ENCODE measurements at regions not wholly inside any gene's neighbourhood (a gene's known extent, or its start where the extent isn't known, plus 50 kb on each side); places are given as distances from the start of the nearest gene placed in this dataset.
A peak's percentile ranks its signal among the peaks of the same experiment; 100 is the strongest.

- peaks cover 3% of the 10 kb centered on the region for H3K9me3 ChIP-seq (ENCODE audit: severe bottlenecking)
- DNase-seq, result no peak
- no peak for TF ChIP-seq CTCF (IDR thresholded peaks at IDR 0.05; ENCODE audit: low read depth, low read length)
- H3K36me3 ChIP-seq, result no peaks in the 10 kb centered on the region
- H3K27ac ChIP-seq, result no peak overlapping the region
- no peak overlapping the region for H3K4me3 ChIP-seq (ENCODE audit: low read depth, low read length)
- H3K27me3 ChIP-seq (ENCODE audit: insufficient read depth, low read depth, severe bottlenecking), result no peaks in the 10 kb centered on the region
Observed at GRCh38 chr13:103349211-103349980, 283.2 kb upstream of the SLC10A2 start.

- no peak overlapping the region for H3K27ac ChIP-seq
- no peak for TF ChIP-seq CTCF (IDR thresholded peaks at IDR 0.05; ENCODE audit: low read depth, low read length)
- H3K36me3 ChIP-seq, result no peaks in the 10 kb centered on the region
- H3K4me3 ChIP-seq (ENCODE audit: low read depth, low read length), result no peak overlapping the region
- H3K9me3 ChIP-seq (ENCODE audit: severe bottlenecking), result no peaks in the 10 kb centered on the region
- DNase-seq, result no peak
- no peaks in the 10 kb centered on the region for H3K27me3 ChIP-seq (ENCODE audit: insufficient read depth, low read depth, severe bottlenecking)
Observed at GRCh38 chr13:103335241-103335640, 269.0 kb upstream of the SLC10A2 start.

- no peak for DNase-seq
- Histone ChIP-seq H3K9me3 (ENCODE audit: severe bottlenecking) (no peaks in the 10 kb centered on the region), H3K27ac (no peak overlapping the region), H3K4me3 (ENCODE audit: low read depth, low read length) (no peak overlapping the region), H3K36me3 (no peaks in the 10 kb centered on the region), H3K27me3 (ENCODE audit: insufficient read depth, low read depth, severe bottlenecking) (no peaks in the 10 kb centered on the region)
- no peak for TF ChIP-seq CTCF (IDR thresholded peaks at IDR 0.05; ENCODE audit: low read depth, low read length)
Observed at GRCh38 chr13:103331924-103332323, 265.7 kb upstream of the SLC10A2 start.

- peak; percentile 21 for DNase-seq
- Histone ChIP-seq H3K4me3 (ENCODE audit: low read depth, low read length) (no peak overlapping the region), H3K9me3 (ENCODE audit: severe bottlenecking) (no peaks in the 10 kb centered on the region), H3K27me3 (ENCODE audit: insufficient read depth, low read depth, severe bottlenecking) (no peaks in the 10 kb centered on the region), H3K36me3 (no peaks in the 10 kb centered on the region), H3K27ac (no peak overlapping the region)
- peak; percentile 38; the same call in 1 of the 2 replicates for TF ChIP-seq CTCF (IDR thresholded peaks at IDR 0.05; ENCODE audit: low read depth, low read length)
Observed at GRCh38 chr13:103328899-103329298, 262.7 kb upstream of the SLC10A2 start.

GRCh38 chr13:103326326-103326725 lies 260.1 kb upstream of the SLC10A2 start:
- Histone ChIP-seq H3K27ac (no peak overlapping the region), H3K27me3 (ENCODE audit: insufficient read depth, low read depth, severe bottlenecking) (no peaks in the 10 kb centered on the region), H3K36me3 (no peaks in the 10 kb centered on the region), H3K4me3 (ENCODE audit: low read depth, low read length) (no peak overlapping the region), H3K9me3 (ENCODE audit: severe bottlenecking) (no peaks in the 10 kb centered on the region)
- TF ChIP-seq CTCF (IDR thresholded peaks at IDR 0.05; ENCODE audit: low read depth, low read length), result no peak
- no peak for DNase-seq

GRCh38 chr13:103325672-103326071 lies 259.5 kb upstream of the SLC10A2 start:
- H3K27ac ChIP-seq, result no peak overlapping the region
- no peaks in the 10 kb centered on the region for H3K36me3 ChIP-seq
- H3K9me3 ChIP-seq (ENCODE audit: severe bottlenecking), result no peaks in the 10 kb centered on the region
- no peak overlapping the region for H3K4me3 ChIP-seq (ENCODE audit: low read depth, low read length)
- no peak for TF ChIP-seq CTCF (IDR thresholded peaks at IDR 0.05; ENCODE audit: low read depth, low read length)
- DNase-seq, result no peak
- H3K27me3 ChIP-seq (ENCODE audit: insufficient read depth, low read depth, severe bottlenecking), result no peaks in the 10 kb centered on the region
